OCI-LY7 (cell line): ENCODE measurements at regions not wholly inside any gene's neighbourhood (a gene's known extent, or its start where the extent isn't known, plus 50 kb on each side); places are given as distances from the start of the nearest gene placed in this dataset.
"Not testable (repeated sequence)": the region's sequence is repeated elsewhere in the genome, so short reads cannot be mapped to it uniquely, and the experiment has no call there.

Experiments used
- BruUV-seq: library from RNA; stranded (reverse); fragments of 400-500 nt; replicated peaks from 2 replicates; lab custom pipeline; 2021; lab: Mats Ljungman, UMichigan
- CTCF ChIA-PET: fragments of 300-600 bp; sonication (Branson Sonifier 250); formaldehyde crosslinking; loops from one replicate; lab custom pipeline; 2022; ENCODE audit warnings: antibody characterized with exemption; ENCODE audit not compliant: unreplicated experiment; lab: Charles Lee
- POLR2A ChIA-PET: fragments of 300-600 bp; sonication (Branson Sonifier 250); formaldehyde crosslinking; loops from one replicate; lab custom pipeline; 2022; ENCODE audit warnings: antibody characterized with exemption; lab: Charles Lee
- DNase-seq: peaks from one replicate; pipeline ENCODE4 v3.0.0-alpha.2; 2015; ENCODE audit warnings: low spot score
- H2AFZ ChIP-seq: fragments of 200-600 bp; sonication (generic), shearing (Covaris generic); 2 replicates; pipeline ENCODE4 v1.6.1; 2014; ENCODE audit warnings: mild to moderate bottlenecking, antibody characterized with exemption, low read length, moderate library complexity
- H3K27ac ChIP-seq: fragments of 200-600 bp; sonication (generic); 2 replicates; pipeline ENCODE4 v1.5.1; 2014; ENCODE audit warnings: mixed run types, low read depth, mild to moderate bottlenecking, moderate library complexity, low read length, inconsistent platforms; ENCODE audit not compliant: poor library complexity, severe bottlenecking
- H3K36me3 ChIP-seq: fragments of 200-600 bp; sonication (generic); 2 replicates; pipeline ENCODE4 v1.6.1; 2014; ENCODE audit warnings: mild to moderate bottlenecking, antibody characterized with exemption, low read length, moderate library complexity, mixed read lengths; ENCODE audit not compliant: insufficient read depth
- H3K4me1 ChIP-seq: fragments of 200-600 bp; sonication (generic); 2 replicates; pipeline ENCODE4 v1.5.1; 2014; ENCODE audit warnings: mild to moderate bottlenecking, low read length; ENCODE audit not compliant: insufficient read depth, poor library complexity, severe bottlenecking
- H3K4me2 ChIP-seq: fragments of 200-600 bp; sonication (generic); 2 replicates; pipeline ENCODE4 v1.6.1; 2014; ENCODE audit warnings: mild to moderate bottlenecking, low read length
- H3K4me3 ChIP-seq: fragments of 200-600 bp; sonication (generic); 2 replicates; pipeline ENCODE4 v1.5.1; 2014; ENCODE audit warnings: mild to moderate bottlenecking, low read depth, low read length; ENCODE audit not compliant: poor library complexity, severe bottlenecking
- H3K79me2 ChIP-seq: fragments of 200-600 bp; sonication (generic); 2 replicates; pipeline ENCODE4 v1.6.1; 2016; ENCODE audit warnings: low read depth, mild to moderate bottlenecking, low read length, moderate library complexity, mixed read lengths; ENCODE audit not compliant: insufficient read depth
- H3K9me2 ChIP-seq: fragments of 200-600 bp; sonication (generic); 2 replicates; pipeline ENCODE4 v1.6.1; 2016; ENCODE audit warnings: mild to moderate bottlenecking, low read length, mixed read lengths; ENCODE audit not compliant: insufficient read depth
- H3K9me3 ChIP-seq: fragments of 200-600 bp; sonication (generic); 2 replicates; pipeline ENCODE4 v1.6.1; 2014; ENCODE audit warnings: mild to moderate bottlenecking, mixed run types, low read length, mixed read lengths
- H4K20me1 ChIP-seq: fragments of 200-600 bp; sonication (generic); 2 replicates; pipeline ENCODE4 v1.6.1; 2014; ENCODE audit warnings: mild to moderate bottlenecking, antibody characterized with exemption, low read length, moderate library complexity, mixed read lengths; ENCODE audit not compliant: insufficient read depth
- CTCF ChIP-seq: fragments of 200-600 bp; sonication (generic); conservative IDR thresholded peaks from 2 replicates; pipeline ENCODE4 v1.5.1; 2014; ENCODE audit warnings: mild to moderate bottlenecking, antibody characterized with exemption, low read length, moderate library complexity, mixed read lengths
- EZH2phosphoT487 ChIP-seq: fragments of 200-600 bp; sonication (generic); IDR thresholded peaks from 2 replicates; pipeline ENCODE4 v1.6.1; 2018; ENCODE audit warnings: low read depth, borderline replicate concordance, mild to moderate bottlenecking, mixed run types, antibody characterized with exemption, low read length, moderate library complexity, mixed read lengths
- intact Hi-C: fragments of 100-400 bp; cut with micrococcal nuclease; formaldehyde crosslinking; loops from one replicate; pipeline ENCODE4 v1.10.0; 2022; ENCODE audit not compliant: unreplicated experiment

- H3K27ac ChIP-seq = no peak overlapping the region
Measured at GRCh38 chr6:76982476-76983199, 480.7 kb downstream of the HTR1B start.

GRCh38 chr6:76972474-76972873, 490.8 kb downstream of the HTR1B start:
- ChIA-PET POLR2A (no interaction called here), CTCF (no interaction called here)
- no TSS peak for BruUV-seq
- no peaks in the 10 kb centered on the region for H4K20me1 ChIP-seq
- no peaks in the 10 kb centered on the region for H3K79me2 ChIP-seq
- H3K4me3 ChIP-seq = no peak overlapping the region
- no peaks in the 10 kb centered on the region for H3K9me3 ChIP-seq
- TF ChIP-seq CTCF (no peak), EZH2phosphoT487 (no peak)
- no peaks in the 10 kb centered on the region for H3K9me2 ChIP-seq
- H3K4me2 ChIP-seq = no peak overlapping the region
- no peaks in the 10 kb centered on the region for H3K36me3 ChIP-seq
- no peaks in the 10 kb centered on the region for H3K4me1 ChIP-seq
- H2AFZ ChIP-seq = no peak overlapping the region
- no peak for DNase-seq
- intact Hi-C loops = no loop called here
- no peak overlapping the region for H3K27ac ChIP-seq

More at GRCh38 chr6:76982476-76983199, 480.7 kb downstream of the HTR1B start:
- CTCF ChIA-PET = no interaction called here
- BruUV-seq = no TSS peak
- H3K4me1 ChIP-seq = no peaks in the 10 kb centered on the region
- H3K4me2 ChIP-seq = no peak overlapping the region
- no peaks in the 10 kb centered on the region for H3K9me2 ChIP-seq
- H3K79me2 ChIP-seq = no peaks in the 10 kb centered on the region
- H3K9me3 ChIP-seq = no peaks in the 10 kb centered on the region
- no peak for TF ChIP-seq EZH2phosphoT487
- no peak for TF ChIP-seq CTCF
- intact Hi-C loops = no loop called here
- no peak overlapping the region for H3K4me3 ChIP-seq
- H3K36me3 ChIP-seq = no peaks in the 10 kb centered on the region
- no peak overlapping the region for H2AFZ ChIP-seq
- no peak for DNase-seq
- POLR2A ChIA-PET = no interaction called here
- H4K20me1 ChIP-seq = no peaks in the 10 kb centered on the region

- H3K4me1 ChIP-seq, H2AFZ ChIP-seq, H3K36me3 ChIP-seq, H3K4me3 ChIP-seq, H3K9me2 ChIP-seq, CTCF ChIA-PET, POLR2A ChIA-PET, DNase-seq, BruUV-seq, H4K20me1 ChIP-seq, H3K9me3 ChIP-seq, H3K79me2 ChIP-seq, intact Hi-C loops, H3K4me2 ChIP-seq, H3K27ac ChIP-seq: not testable (repeated sequence)
Measured at GRCh38 chr6:76959177-76959576, 504.1 kb downstream of the HTR1B start.
